ENCODE measurements at regions not wholly inside any gene's neighbourhood (a gene's known extent, or its start where the extent isn't known, plus 50 kb on each side); places are given as distances from the start of the nearest gene placed in this dataset.

DNA sequence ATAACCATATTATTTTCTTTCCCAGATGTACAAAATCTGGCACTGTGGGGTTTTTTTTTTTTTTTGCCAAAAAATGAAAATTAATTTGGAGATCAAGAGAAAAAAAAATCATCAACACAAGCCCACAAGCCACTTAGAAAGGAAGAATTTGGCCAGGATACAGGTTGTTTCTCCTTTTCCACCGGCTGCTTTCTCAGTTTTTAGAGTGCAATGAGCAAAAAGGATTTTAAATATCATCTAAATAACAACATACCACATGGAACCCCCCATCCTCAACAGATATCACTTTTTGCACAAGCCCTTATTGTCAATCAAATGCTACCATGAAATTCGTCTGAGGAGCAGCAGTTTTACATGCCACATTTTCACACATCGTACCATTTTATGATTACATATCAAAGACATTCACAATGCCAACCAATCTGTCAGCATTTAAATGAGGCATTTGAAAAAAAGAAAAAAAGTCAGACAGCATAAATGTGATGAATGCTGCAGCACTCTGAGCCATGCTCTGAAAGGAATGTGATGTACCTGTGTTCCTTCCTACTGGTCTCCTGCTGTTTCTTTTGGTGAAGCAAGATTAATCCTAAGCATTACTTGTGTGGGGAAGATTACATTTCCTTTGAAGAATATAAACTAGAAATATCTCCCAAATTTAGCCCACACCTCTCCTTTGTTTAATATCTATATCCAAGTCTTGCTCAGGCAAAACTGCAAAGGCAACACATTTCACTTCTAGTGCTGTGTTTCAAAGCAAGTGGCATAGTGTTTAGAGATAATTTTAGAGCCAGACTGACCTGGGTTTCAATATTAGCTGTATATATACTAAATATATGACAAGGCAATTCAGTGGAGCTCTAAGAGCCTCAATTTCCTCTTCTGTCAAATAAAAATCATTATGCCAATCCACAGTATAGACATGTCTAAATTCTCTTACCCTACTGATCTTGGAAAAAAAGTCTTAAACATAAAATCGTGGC is 391.3 kb downstream of the CMPK2 start:
- H4K91ac ChIP-seq (replicated peaks; ENCODE audit: insufficient read length, low read length): no peak overlapping the region
- no peak overlapping the region for H4K5ac ChIP-seq (ENCODE audit: insufficient read length, low read depth, low read length)
- H2BK12ac ChIP-seq (ENCODE audit: low read depth, low read length): no peak overlapping the region
- no peak overlapping the region for H3K4ac ChIP-seq (replicated peaks; ENCODE audit: insufficient read length, low read depth, low read length)
- no peak overlapping the region for H2BK120ac ChIP-seq (replicated peaks; ENCODE audit: low read depth, low read length)
- H4K20me1 ChIP-seq (replicated peaks in 1 of 2; ENCODE audit: control insufficient read depth in 1 of 2, insufficient read depth in 2 of 2, low read length in 2 of 2): no peaks in the 10 kb centered on the region
- H3K23ac ChIP-seq (ENCODE audit: insufficient read length): no peak overlapping the region
- no peak overlapping the region for H2AK5ac ChIP-seq (ENCODE audit: low read depth, low read length)
- no peak overlapping the region for H2BK5ac ChIP-seq (ENCODE audit: low read depth, low read length)
- no peak overlapping the region for H2BK20ac ChIP-seq (ENCODE audit: low read length)
- no peaks in the 10 kb centered on the region for H3K4me1 ChIP-seq (replicated peaks in 1 of 4; ENCODE audit: control insufficient read depth in 3 of 4, insufficient read depth in 4 of 4, low read length in 3 of 4)
- H3K79me1 ChIP-seq (ENCODE audit: low read depth, low read length): no peaks in the 10 kb centered on the region
- no peak overlapping the region for H3K4me3 ChIP-seq (ENCODE audit: extremely low read depth in 1 of 4, insufficient read depth in 2 of 4, low read depth in 3 of 4, low read length in 4 of 4)
- H3K27ac ChIP-seq (ENCODE audit: low read depth, low read length): no peak overlapping the region
- TF ChIP-seq, protein P1, sequence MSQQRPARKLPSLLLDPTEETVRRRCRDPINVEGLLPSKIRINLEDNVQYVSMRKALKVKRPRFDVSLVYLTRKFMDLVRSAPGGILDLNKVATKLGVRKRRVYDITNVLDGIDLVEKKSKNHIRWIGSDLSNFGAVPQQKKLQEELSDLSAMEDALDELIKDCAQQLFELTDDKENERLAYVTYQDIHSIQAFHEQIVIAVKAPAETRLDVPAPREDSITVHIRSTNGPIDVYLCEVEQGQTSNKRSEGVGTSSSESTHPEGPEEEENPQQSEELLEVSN (IDR thresholded peaks at IDR 0.05): no peak
- no peak for TF ChIP-seq CREB1 (IDR thresholded peaks at IDR 0.05)
- no peaks in the 10 kb centered on the region for H3K9me3 ChIP-seq (ENCODE audit: insufficient read depth in 2 of 2, low read depth in 1 of 2, low read length in 1 of 2)
- H2AFZ ChIP-seq (ENCODE audit: low read length): no peak overlapping the region
- H3K23me2 ChIP-seq (ENCODE audit: low read depth, low read length): no peaks in the 10 kb centered on the region
- H3K56ac ChIP-seq (replicated peaks; ENCODE audit: insufficient read length, low read depth, low read length): no peak overlapping the region
- 89% methylated on average over 4 of the region's 4 CpGs; no CpG with 5 or more reads in 1 of the 2 experiments for WGBS, 2 experiments (ENCODE audit: extremely low coverage in 1 of 2, insufficient coverage in 1 of 2, insufficient read length in 1 of 2, insufficient replicate concordance in 2 of 2, low coverage in 1 of 2, low lambda C conversion rate in 2 of 2, missing lambda C conversion rate in 1 of 2)
- H4K8ac ChIP-seq (ENCODE audit: extremely low read depth, insufficient read depth, low read length): no peak overlapping the region
- FAIRE-seq (no peak), DNase-seq (ENCODE audit: low read depth in 1 of 2, low spot score in 2 of 2) (no peak)
- H3K27me3 ChIP-seq (replicated peaks in 1 of 4; ENCODE audit: control insufficient read depth in 3 of 4, extremely low read depth in 1 of 4, insufficient read depth in 3 of 4, low read length in 3 of 4): no peaks in the 10 kb centered on the region
- H3K9ac ChIP-seq (replicated peaks in 1 of 4; ENCODE audit: extremely low read depth in 1 of 4, low read depth in 3 of 4, low read length in 3 of 4): no peak overlapping the region
- H3K79me2 ChIP-seq (ENCODE audit: control insufficient read depth in 1 of 2, insufficient read depth in 2 of 2, low read length in 2 of 2): no peaks in the 10 kb centered on the region
- no peaks in the 10 kb centered on the region for H3K36me3 ChIP-seq (ENCODE audit: control insufficient read depth in 2 of 4, insufficient read depth in 4 of 4, low read length in 3 of 4)
- no peak overlapping the region for H2BK15ac ChIP-seq (ENCODE audit: low read length)
- CTCF ChIA-PET (ENCODE audit: partially characterized antibody): no interaction called here
- no peak overlapping the region for H3K18ac ChIP-seq (ENCODE audit: extremely low read depth, low read length)
- POLR2A ChIA-PET (ENCODE audit: partially characterized antibody): no interaction called here
- H3K4me2 ChIP-seq (ENCODE audit: insufficient read depth in 1 of 2, low read depth in 2 of 2, low read length in 2 of 2): no peak overlapping the region
- H3K14ac ChIP-seq (ENCODE audit: insufficient read length): no peak overlapping the region

Data from H1 (cell line).